ENCODE measurements at regions not wholly inside any gene's neighbourhood (a gene's known extent, or its start where the extent isn't known, plus 50 kb on each side); places are given as distances from the start of the nearest gene placed in this dataset.

DNA sequence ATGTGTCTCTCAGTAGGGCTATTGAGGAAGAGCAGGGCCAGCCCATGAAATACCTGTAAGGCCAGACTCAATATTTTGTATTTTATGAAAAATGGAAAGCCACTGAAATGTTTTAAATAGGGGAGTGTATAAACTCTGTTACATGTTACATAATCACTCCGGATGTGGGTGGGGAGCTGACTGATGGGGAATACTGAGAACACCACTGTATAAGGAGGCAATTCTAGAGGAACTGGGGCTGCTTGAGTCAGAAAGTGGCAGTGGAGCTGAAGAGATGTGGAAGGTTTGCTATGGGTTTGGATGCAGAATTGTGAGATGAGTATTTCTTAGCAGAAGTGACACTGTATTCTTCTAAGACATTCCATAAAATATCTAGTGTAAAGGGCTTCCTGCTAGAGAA lies 647.8 kb upstream of the LCORL start:
- Histone ChIP-seq H3K4me3 (no peak overlapping the region), H3K4me1 (replicated peaks in 1 of 2) (no peaks in the 10 kb centered on the region), H3K27ac (no peak overlapping the region)
- in situ Hi-C loops (cut with MboI; ENCODE audit: low pct_unique_long_range_greater_than_20kb in 2 of 9, low sequenced_read_pairs in 9 of 9, unreplicated experiment in 9 of 9), result no loop called here
- 0 to 100% (median 14%) methylated on average over 1 of the region's 1 CpG; no CpG with 5 or more reads in 5 of the 10 experiments for WGBS, 10 experiments
- peak in 2 of 8 experiments; percentile 28 to 50 for ATAC-seq (replicated peaks in 6 of 8)

DNA sequence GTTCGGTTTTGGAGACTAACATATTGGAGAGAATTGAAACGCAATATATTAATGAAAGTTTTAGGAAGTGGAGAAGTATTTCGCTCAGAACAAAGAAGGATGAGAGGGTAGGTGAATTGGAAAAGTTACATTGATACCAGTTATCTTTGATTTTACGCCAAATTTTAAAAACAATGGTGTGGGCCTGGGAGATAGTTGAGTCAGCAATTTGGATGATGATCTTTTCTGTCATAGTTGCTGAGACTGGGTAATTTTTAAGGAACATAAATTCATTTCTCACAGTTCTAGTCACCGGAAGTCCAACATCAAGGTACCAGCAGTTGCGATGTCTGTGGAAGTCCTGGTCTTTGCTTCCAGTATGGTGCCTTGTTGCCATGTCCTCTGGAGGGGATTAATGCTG lies 644.8 kb upstream of the LCORL start:
- ATAC-seq (replicated peaks in 6 of 8), result no peak
- 20 to 100% (median 91%) methylated on average over 1 to 6 of the region's 6 CpGs for WGBS, 10 experiments
- in situ Hi-C loops (cut with MboI; ENCODE audit: low pct_unique_long_range_greater_than_20kb in 2 of 9, low sequenced_read_pairs in 9 of 9, unreplicated experiment in 9 of 9), result no loop called here

DNA sequence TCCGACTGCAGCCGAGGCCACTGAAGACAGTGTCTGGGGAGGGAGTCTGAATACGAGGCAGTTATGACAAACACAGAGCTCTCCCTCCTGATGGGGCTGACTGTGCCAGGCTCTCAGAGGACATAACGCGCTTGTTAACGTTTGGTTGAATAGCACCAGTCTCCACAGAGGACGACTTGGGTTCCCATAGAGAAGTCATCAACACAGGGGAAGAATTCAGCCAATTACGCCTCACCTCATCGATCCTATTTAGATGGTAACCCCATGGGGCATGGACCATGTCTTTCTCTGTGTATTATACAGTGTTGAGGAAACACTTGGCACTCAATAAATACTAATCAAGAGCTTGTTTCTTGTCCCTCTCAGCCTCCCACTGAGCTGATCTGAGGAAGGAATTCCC lies 642.6 kb upstream of the LCORL start:
- peak in 4 of 8 experiments; percentile 57 to 75 (median 73) for ATAC-seq (replicated peaks in 6 of 8)
- in situ Hi-C loops (cut with MboI; ENCODE audit: low pct_unique_long_range_greater_than_20kb in 2 of 9, low sequenced_read_pairs in 9 of 9, unreplicated experiment in 9 of 9), result no loop called here
- peaks cover 0 to 4% of the 10 kb centered on the region in 2 donors for H3K4me1 ChIP-seq (replicated peaks in 1 of 2)
- no peak overlapping the region for H3K4me3 ChIP-seq
- no peak overlapping the region for H3K27ac ChIP-seq
- 0 to 79% (median 30%) methylated on average over 2 to 7 of the region's 9 CpGs; no CpG with 5 or more reads in 2 of the 10 experiments for WGBS, 10 experiments

More for the DNA sequence above, 644.8 kb upstream of the LCORL start:
- no peak overlapping the region for H3K27ac ChIP-seq
- H3K4me3 ChIP-seq, result no peak overlapping the region
- H3K4me1 ChIP-seq (replicated peaks in 1 of 2), result no peaks in the 10 kb centered on the region

DNA sequence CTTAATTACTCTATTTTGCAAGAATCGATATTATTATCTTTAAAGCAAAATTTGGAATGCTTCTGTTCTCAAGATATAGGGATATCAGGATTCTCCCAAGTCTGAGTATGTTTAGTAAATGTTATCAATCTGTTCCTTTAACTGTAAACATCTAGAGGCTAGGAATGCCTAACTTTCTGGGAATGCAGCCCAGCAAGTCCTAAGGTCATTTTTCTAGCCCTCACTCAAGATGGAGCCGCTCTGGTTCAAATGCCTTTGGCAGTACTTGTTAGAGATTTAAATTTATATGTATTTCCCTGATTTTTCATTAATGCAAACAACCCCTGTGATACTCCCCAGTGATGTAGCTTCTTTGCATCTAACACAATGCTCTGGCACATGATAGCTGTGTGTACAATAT lies 623.8 kb upstream of the LCORL start:
- ATAC-seq (replicated peaks in 6 of 8), result no peak
- 0 to 100% (median 86%) methylated on average over 1 to 2 of the region's 2 CpGs; no CpG with 5 or more reads in 2 of the 10 experiments for WGBS, 10 experiments
- Histone ChIP-seq H3K4me3 (no peak overlapping the region), H3K4me1 (replicated peaks in 1 of 2) (no peaks in the 10 kb centered on the region), H3K27ac (no peak overlapping the region)
- in situ Hi-C loops (cut with MboI; ENCODE audit: low pct_unique_long_range_greater_than_20kb in 2 of 9, low sequenced_read_pairs in 9 of 9, unreplicated experiment in 9 of 9), result no loop called here

DNA sequence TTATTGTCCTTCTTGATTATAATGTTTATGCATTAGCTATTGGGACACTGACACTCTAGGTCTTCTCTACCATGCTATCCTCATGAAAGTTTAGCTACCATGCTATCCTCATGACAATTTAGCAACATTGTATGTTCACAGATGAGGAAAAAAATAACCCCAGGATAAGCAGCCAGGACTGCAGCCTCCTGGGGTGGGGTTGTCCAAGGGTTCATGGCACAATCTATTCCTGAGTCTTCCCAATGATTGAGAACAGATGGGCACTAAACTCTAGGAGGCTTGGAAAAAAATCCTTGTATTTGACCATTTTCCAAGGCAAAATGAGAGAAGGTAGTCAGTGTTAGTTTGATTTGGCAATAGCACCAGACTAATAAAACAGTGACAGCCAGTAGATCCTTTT lies 619.8 kb upstream of the LCORL start:
- in situ Hi-C loops (cut with MboI; ENCODE audit: low pct_unique_long_range_greater_than_20kb in 2 of 9, low sequenced_read_pairs in 9 of 9, unreplicated experiment in 9 of 9), result no loop called here
- Histone ChIP-seq H3K4me3 (no peak overlapping the region), H3K4me1 (replicated peaks in 1 of 2) (peaks cover 0 to 5% of the 10 kb centered on the region in 2 donors), H3K27ac (no peak overlapping the region)
- no peak for ATAC-seq (replicated peaks in 6 of 8)

DNA sequence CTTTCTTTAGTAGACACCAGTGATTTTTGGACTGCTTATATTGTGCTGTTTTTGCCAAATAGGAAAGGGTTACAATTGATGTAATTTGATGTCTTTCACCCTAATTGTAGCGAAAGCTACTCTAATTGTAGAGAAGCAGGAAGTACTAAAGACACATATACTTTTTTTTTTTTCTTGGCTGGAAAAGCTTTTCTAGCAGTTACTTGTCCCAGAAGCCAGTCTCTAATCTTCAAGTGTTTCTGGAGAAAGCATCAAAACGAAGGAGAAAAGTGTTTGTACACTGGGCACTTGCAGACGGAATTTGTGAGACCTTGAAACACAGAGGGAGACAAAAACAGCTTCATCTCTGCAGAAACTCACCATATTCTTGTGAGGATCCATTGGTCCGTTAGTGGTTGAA lies 616.5 kb upstream of the LCORL start:
- ATAC-seq (replicated peaks in 6 of 8), result no peak
- Histone ChIP-seq H3K27ac (no peak overlapping the region), H3K4me1 (replicated peaks in 1 of 2) (peaks cover 3 to 8% of the 10 kb centered on the region in 2 donors), H3K4me3 (no peak overlapping the region)
- in situ Hi-C loops (cut with MboI; ENCODE audit: low pct_unique_long_range_greater_than_20kb in 2 of 9, low sequenced_read_pairs in 9 of 9, unreplicated experiment in 9 of 9), result no loop called here
- 3 to 94% (median 53%) methylated on average over 1 to 4 of the region's 4 CpGs for WGBS, 10 experiments

DNA sequence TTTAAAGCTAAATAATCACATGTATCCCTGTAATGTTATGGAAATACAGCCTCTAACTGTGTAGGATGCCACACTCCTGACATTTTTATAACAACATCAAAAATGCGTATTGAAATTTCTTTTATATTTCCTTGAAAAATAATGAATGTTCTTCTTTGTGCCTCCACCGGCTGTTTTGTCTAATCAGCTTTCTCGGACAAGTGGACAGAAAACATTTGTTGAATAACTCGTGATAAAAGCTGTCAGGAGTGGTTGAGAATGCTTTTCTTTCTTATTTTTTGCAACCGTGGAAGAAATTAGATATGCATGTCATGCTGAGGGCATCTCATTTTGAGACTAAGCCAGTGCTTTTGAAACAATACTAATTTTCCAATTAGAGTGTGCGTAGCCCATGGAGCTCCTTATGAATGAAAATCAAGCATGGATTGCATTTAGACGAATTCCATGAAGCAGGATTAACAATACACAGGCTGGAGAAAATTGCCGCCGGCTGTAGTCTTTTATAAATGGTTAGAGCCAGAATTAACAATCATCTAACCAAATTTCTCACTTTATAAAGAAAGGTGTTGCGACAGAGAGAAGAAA lies 614.5 kb upstream of the LCORL start:
- Histone ChIP-seq H3K27ac (no peak overlapping the region), H3K4me1 (replicated peaks in 1 of 2) (peaks cover 3 to 8% of the 10 kb centered on the region in 2 donors), H3K4me3 (no peak overlapping the region)
- in situ Hi-C loops (cut with MboI; ENCODE audit: low pct_unique_long_range_greater_than_20kb in 2 of 9, low sequenced_read_pairs in 9 of 9, unreplicated experiment in 9 of 9), result no loop called here
- whole genome bisulfite sequencing, 10 experiments, result 21 to 86% (median 67%) methylated on average over 3 to 10 of the region's 10 CpGs
- no peak for ATAC-seq (replicated peaks in 6 of 8)

DNA sequence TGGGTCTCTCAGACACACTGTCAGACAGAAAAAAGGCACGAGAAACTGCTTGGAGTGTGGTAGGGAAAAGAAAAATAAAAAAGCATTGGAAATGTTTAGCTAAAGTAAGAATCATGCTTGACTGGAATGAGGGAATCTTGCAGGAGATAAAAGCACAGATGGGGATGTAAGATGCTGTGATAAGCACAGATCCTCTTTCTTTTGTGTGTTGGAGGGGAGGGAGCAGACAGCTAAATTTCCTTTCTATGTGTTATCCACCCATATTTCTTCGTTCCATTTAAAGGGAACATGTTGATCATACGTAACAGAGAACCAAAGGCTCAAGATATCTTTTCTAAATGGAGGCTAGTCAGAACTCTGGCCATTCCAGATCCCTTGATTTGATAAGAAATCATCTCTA lies 614.0 kb upstream of the LCORL start:
- in situ Hi-C loops (cut with MboI; ENCODE audit: low pct_unique_long_range_greater_than_20kb in 2 of 9, low sequenced_read_pairs in 9 of 9, unreplicated experiment in 9 of 9), result no loop called here
- Histone ChIP-seq H3K4me1 (replicated peaks in 1 of 2) (peaks cover 3 to 8% of the 10 kb centered on the region in 2 donors), H3K27ac (no peak overlapping the region), H3K4me3 (no peak overlapping the region)
- 0 to 100% (median 67%) methylated on average over 1 to 3 of the region's 3 CpGs; no CpG with 5 or more reads in 1 of the 10 experiments for WGBS, 10 experiments
- no peak for ATAC-seq (replicated peaks in 6 of 8)

DNA sequence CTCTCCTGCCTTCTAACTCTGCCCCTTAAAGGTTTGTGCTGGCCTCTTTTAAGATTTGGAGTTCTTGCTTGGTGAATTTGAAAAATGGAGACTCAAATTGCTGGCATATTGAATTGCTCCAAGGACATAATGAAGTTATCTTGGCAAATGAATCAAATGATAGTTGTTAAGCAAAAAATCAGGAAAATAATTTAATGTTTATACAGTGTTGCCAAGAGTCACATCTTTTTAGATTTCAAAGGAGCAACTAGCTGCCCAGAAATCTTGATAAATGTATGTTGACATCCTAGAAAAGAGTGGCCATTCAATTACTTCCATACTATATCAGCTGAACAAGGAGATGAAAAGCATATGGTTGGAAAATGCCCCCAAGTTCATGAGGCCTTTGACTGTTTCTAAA lies 610.0 kb upstream of the LCORL start:
- in situ Hi-C loops (cut with MboI; ENCODE audit: low pct_unique_long_range_greater_than_20kb in 2 of 9, low sequenced_read_pairs in 9 of 9, unreplicated experiment in 9 of 9), result no loop called here
- peaks cover 3 to 5% of the 10 kb centered on the region in 2 donors for H3K4me1 ChIP-seq (replicated peaks in 1 of 2)
- H3K4me3 ChIP-seq, result no peak overlapping the region
- ATAC-seq (replicated peaks in 6 of 8), result no peak
- H3K27ac ChIP-seq, result no peak overlapping the region

DNA sequence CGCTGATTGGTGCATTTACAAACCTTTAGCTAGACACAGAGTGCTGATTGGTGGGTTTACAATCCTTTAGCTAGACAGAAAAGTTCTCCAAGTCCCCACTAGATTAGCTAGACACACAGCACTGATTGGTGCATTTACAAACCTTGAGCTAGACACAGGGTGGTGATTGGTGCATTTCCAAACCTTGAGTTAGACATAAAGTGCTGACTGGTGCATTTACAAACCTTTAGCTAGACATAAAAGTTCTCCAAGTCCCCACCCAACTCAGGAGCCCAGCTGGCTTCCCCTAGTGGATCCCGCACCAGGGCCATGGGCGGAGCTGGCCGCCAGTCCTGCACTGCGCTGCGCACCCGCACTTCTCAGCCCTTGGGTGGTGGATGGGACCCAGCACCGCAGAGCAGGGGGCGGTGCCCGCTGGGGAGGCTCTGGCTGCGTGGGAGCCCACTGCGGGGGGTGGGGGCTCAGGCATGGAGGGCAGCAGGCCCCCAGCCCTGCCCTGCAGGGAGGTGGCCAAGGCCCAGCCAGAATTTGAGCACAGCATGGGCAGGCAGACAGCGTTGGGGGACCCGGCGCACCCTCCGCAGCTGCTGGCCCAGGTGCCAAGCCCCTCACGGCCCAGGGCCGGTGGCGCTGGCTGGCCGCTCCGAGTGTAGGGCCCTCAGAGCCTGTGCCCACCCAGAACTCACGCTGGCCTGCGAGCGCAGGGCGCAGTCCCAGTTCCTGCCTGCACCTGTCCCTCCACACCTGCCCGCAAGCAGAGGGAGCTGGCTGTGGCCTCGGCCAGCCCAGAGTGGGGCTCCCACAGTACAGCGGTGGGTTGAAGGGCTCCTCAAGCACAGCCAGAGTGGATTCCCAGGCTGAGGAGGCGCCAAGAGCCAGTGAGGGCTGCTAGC lies 608.9 kb upstream of the LCORL start:
- H3K4me3 ChIP-seq, result no peak overlapping the region
- no peak overlapping the region for H3K27ac ChIP-seq
- whole genome bisulfite sequencing, 10 experiments, result 80 to 100% (median 95%) methylated on average over 1 to 2 of the region's 29 CpGs; no CpG with 5 or more reads in 6 of the 10 experiments
- ATAC-seq (replicated peaks in 6 of 8), result no peak
- no peaks in the 10 kb centered on the region for H3K4me1 ChIP-seq (replicated peaks in 1 of 2)
- in situ Hi-C loops (cut with MboI; ENCODE audit: low pct_unique_long_range_greater_than_20kb in 2 of 9, low sequenced_read_pairs in 9 of 9, unreplicated experiment in 9 of 9), result no loop called here

DNA sequence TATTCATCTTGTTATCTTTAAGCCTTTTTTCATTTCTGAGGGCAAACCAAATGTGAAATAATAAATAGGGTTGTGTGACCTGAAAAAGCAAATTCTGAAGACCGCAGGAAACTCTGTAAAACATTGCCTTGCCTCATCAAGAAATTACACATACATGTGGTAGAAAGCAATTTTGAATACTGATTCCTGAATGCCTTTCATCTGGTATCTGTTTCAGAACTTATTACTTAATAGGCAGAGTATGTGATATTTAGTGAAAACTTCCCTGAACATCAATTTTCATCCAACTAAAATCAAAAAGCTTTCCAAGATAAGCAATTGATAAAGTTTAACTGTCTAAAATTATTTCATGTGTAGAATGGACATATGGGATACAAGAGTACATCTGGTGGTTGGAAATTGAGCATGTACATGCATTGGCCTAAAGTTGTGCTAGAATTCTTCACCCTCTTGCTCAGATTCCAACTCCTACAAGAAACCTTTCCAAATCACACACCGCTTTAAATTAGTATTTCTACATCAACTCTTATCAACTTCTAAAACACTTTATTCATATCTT lies 606.0 kb upstream of the LCORL start:
- Histone ChIP-seq H3K27ac (no peak overlapping the region), H3K4me1 (replicated peaks in 1 of 2) (no peaks in the 10 kb centered on the region), H3K4me3 (no peak overlapping the region)
- 0 to 100% (median 83%) methylated on average over 1 to 2 of the region's 2 CpGs; no CpG with 5 or more reads in 1 of the 10 experiments for WGBS, 10 experiments
- ATAC-seq (replicated peaks in 6 of 8), result no peak
- in situ Hi-C loops (cut with MboI; ENCODE audit: low pct_unique_long_range_greater_than_20kb in 2 of 9, low sequenced_read_pairs in 9 of 9, unreplicated experiment in 9 of 9), result no loop called here

DNA sequence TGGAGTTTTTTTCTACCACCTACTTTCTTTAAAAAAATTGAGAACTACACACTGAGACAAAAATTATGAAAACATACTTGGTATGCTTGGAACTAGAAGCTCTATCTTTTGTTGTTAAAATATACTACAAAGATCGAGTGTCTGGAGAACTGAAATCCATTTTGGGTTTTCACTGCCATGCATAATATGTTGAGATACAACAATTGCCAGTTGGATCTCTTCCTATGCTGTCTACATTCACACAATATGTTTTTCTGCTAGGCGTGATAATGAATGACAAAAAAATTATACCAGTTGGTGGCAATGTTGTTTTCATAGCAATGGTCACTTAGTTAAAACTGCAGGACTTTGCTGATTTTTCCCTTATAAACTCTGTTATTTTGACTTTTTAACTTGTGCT lies 605.4 kb upstream of the LCORL start:
- Histone ChIP-seq H3K4me3 (no peak overlapping the region), H3K27ac (no peak overlapping the region), H3K4me1 (replicated peaks in 1 of 2) (no peaks in the 10 kb centered on the region)
- 0 to 100% (median 53%) methylated on average over 1 to 2 of the region's 2 CpGs for WGBS, 10 experiments
- in situ Hi-C loops (cut with MboI; ENCODE audit: low pct_unique_long_range_greater_than_20kb in 2 of 9, low sequenced_read_pairs in 9 of 9, unreplicated experiment in 9 of 9), result no loop called here
- ATAC-seq (replicated peaks in 6 of 8), result no peak

DNA sequence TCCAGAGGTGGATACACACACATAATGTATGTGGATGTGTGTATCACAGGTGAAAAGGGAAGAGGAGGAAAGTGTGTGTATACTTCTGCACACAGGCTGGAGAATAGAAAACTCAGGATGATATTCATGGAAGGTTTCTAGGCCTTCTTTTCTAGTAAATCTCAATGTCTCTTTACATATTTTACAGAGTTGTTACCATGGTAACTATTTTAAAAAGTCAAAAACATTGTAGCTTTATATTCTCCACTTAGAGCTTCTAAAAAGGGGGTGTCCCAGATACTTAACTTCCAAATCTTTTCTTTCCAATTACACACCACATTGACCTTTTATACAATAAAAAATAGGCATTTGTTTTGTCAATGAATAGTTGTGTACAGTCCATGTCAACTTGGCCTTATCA lies 604.8 kb upstream of the LCORL start:
- ATAC-seq (replicated peaks in 6 of 8), result no peak
- no peak overlapping the region for H3K27ac ChIP-seq
- no peaks in the 10 kb centered on the region for H3K4me1 ChIP-seq (replicated peaks in 1 of 2)
- in situ Hi-C loops (cut with MboI; ENCODE audit: low pct_unique_long_range_greater_than_20kb in 2 of 9, low sequenced_read_pairs in 9 of 9, unreplicated experiment in 9 of 9), result no loop called here
- no peak overlapping the region for H3K4me3 ChIP-seq

All from motor neuron (in vitro differentiated cells).